Glutamatergic neuron (in vitro differentiated cells): ENCODE measurements at regions not wholly inside any gene's neighbourhood (a gene's known extent, or its start where the extent isn't known, plus 50 kb on each side); places are given as distances from the start of the nearest gene placed in this dataset.
A peak's percentile ranks its signal among the peaks of the same experiment; 100 is the strongest.

Experiments used
- DNase-seq: peaks from one replicate; pipeline ENCODE4 v3.0.0; 2022
- H3K27ac Mint-ChIP-seq: one replicate; pipeline ENCODE4 v1.8.0; 2020; ENCODE audit warnings: mild to moderate bottlenecking, mixed read lengths, inconsistent platforms; ENCODE audit not compliant: unreplicated experiment
- H3K27me3 Mint-ChIP-seq: one replicate; pipeline ENCODE4 v1.8.0; 2020; ENCODE audit warnings: mild to moderate bottlenecking, moderate library complexity, mixed read lengths, inconsistent platforms; ENCODE audit not compliant: unreplicated experiment
- H3K36me3 Mint-ChIP-seq: one replicate; pipeline ENCODE4 v1.8.0; 2020; ENCODE audit warnings: mild to moderate bottlenecking, mixed read lengths, inconsistent platforms; ENCODE audit not compliant: unreplicated experiment
- H3K4me1 Mint-ChIP-seq: one replicate; pipeline ENCODE4 v1.8.0; 2020; ENCODE audit warnings: mild to moderate bottlenecking, low read depth, mixed read lengths, inconsistent platforms; ENCODE audit not compliant: unreplicated experiment
- H3K4me3 Mint-ChIP-seq: one replicate; pipeline ENCODE4 v1.8.0; 2020; ENCODE audit warnings: mild to moderate bottlenecking, mixed read lengths, inconsistent platforms; ENCODE audit not compliant: unreplicated experiment
- H3K9me3 Mint-ChIP-seq: one replicate; pipeline ENCODE4 v1.8.0; 2020; ENCODE audit warnings: mild to moderate bottlenecking, moderate library complexity, mixed read lengths, inconsistent platforms; ENCODE audit not compliant: unreplicated experiment
- TF ChIP-seq, protein P1 (sequence below): fragments of 200-600 bp; sonication (generic); IDR thresholded peaks from one replicate; pipeline ENCODE4 v1.5.0; 2021; ENCODE audit not compliant: partially characterized antibody, unreplicated experiment

DNA sequence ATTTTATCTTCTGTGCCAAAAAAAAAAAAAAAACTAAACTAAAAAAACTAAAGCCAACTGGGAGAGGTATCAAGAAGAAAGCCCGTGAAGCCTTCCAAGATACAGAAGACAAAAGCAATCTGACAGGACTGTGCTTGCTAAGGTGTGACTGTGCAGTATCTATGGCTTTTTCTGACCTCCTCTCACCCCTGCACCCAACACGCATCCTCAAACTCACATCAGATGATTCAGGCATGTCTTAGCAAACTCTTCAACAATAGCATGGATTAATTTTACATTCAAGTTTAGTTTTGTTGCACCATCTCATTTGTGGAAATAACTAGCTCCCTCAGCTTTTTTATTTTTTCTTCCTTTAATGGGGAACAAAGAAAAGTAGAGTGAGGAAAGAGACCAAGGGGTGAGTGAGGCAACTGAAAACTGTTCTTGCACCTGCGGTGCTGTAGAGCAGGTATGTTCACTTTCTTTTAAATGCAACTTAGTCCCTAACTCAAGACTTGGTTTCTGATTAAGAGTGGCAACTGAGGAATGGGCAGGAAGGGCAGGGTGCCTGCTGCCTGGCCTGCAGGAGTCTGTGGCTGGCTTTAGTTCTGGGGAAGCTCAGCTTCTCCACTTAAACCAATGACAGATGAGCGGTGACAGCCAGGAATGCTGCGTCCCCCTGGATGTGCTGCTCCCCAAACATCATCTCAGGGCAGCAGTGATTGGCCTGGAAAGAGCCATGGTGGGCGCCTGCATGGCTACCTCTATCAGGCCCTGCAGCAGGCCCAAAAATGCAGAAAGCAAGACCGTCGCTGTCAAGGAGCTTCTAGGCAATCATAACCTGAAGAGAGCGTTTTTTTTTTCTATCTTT lies 71.3 kb upstream of the LRRC8B start:
- no peak for DNase-seq
- H3K36me3 Mint-ChIP-seq, result no peaks in the 10 kb centered on the region
- no peak overlapping the region for H3K27ac Mint-ChIP-seq
- peaks cover 4% of the 10 kb centered on the region for H3K4me1 Mint-ChIP-seq
- H3K9me3 Mint-ChIP-seq, result peaks cover 1% of the 10 kb centered on the region
- no peak overlapping the region for H3K4me3 Mint-ChIP-seq
- H3K27me3 Mint-ChIP-seq, result no peaks in the 10 kb centered on the region
- TF ChIP-seq, protein P1, sequence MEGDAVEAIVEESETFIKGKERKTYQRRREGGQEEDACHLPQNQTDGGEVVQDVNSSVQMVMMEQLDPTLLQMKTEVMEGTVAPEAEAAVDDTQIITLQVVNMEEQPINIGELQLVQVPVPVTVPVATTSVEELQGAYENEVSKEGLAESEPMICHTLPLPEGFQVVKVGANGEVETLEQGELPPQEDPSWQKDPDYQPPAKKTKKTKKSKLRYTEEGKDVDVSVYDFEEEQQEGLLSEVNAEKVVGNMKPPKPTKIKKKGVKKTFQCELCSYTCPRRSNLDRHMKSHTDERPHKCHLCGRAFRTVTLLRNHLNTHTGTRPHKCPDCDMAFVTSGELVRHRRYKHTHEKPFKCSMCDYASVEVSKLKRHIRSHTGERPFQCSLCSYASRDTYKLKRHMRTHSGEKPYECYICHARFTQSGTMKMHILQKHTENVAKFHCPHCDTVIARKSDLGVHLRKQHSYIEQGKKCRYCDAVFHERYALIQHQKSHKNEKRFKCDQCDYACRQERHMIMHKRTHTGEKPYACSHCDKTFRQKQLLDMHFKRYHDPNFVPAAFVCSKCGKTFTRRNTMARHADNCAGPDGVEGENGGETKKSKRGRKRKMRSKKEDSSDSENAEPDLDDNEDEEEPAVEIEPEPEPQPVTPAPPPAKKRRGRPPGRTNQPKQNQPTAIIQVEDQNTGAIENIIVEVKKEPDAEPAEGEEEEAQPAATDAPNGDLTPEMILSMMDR, result no peak

DNA sequence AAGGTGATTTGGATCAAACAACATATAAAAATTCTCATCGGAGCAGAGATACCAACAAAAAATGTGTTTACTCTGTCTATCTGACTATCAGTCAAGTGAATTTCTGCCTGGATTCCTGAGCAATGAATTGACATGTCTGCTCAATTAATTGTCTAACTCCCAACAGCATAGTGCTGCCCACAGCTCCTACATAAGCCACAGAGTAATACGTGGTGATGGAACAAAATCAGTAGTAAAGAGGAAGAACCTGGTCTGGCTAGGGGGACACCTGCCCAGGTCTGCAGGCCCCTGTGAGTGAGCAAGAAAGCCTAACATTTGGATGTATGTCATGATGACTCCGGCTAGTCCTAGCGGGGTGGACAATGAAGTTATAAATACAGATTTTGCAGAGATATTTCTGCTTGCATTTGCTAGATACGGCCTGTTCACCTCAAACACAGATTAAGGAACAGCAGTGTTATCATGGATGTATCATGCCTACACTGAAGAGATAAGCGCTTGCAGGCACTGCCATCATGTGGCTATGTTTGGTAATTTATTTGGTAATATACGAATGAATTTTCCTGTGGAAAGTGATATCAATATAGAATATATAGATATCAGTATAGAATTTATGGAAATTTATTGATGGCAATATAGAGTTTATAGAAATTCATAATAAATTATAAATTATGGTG lies 69.6 kb upstream of the LRRC8B start:
- TF ChIP-seq, protein P1, result peak; percentile 72
- H3K9me3 Mint-ChIP-seq, result peaks cover 1% of the 10 kb centered on the region
- H3K27me3 Mint-ChIP-seq, result no peaks in the 10 kb centered on the region
- peaks cover 4% of the 10 kb centered on the region for H3K4me1 Mint-ChIP-seq
- peak; percentile 41 for DNase-seq
- no peaks in the 10 kb centered on the region for H3K36me3 Mint-ChIP-seq
- no peak overlapping the region for H3K27ac Mint-ChIP-seq
- H3K4me3 Mint-ChIP-seq, result no peak overlapping the region

GRCh38 chr1:89457046-89457445 lies 67.6 kb upstream of the LRRC8B start:
- no peaks in the 10 kb centered on the region for H3K27me3 Mint-ChIP-seq
- H3K4me1 Mint-ChIP-seq, result peaks cover 4% of the 10 kb centered on the region
- DNase-seq, result no peak
- H3K4me3 Mint-ChIP-seq, result no peak overlapping the region
- no peaks in the 10 kb centered on the region for H3K36me3 Mint-ChIP-seq
- H3K27ac Mint-ChIP-seq, result no peak overlapping the region
- peaks cover 1% of the 10 kb centered on the region for H3K9me3 Mint-ChIP-seq
- TF ChIP-seq, protein P1, result no peak

DNA sequence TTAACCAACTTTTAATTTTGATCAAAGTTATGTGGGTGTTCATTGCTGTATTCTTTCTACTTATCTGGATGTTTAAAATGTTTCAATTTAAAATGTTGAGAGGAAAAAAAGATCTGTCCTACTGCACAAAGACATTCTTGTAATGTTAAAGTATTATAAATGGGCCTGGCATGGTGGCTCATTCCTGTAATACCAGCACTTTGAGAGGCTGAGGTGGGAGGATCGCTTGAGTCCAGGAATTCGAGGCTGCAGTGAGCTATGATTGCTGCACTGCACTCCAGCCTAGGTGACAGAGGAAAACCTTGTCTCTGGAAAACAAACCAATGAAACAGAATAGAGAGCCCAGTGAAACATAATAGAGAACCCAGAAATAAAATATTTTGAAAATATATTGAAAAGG lies 65.5 kb upstream of the LRRC8B start:
- no peaks in the 10 kb centered on the region for H3K9me3 Mint-ChIP-seq
- no peaks in the 10 kb centered on the region for H3K27me3 Mint-ChIP-seq
- H3K27ac Mint-ChIP-seq, result no peak overlapping the region
- TF ChIP-seq, protein P1, result no peak
- H3K4me3 Mint-ChIP-seq, result no peak overlapping the region
- H3K4me1 Mint-ChIP-seq, result peaks cover 4% of the 10 kb centered on the region
- no peak for DNase-seq
- no peaks in the 10 kb centered on the region for H3K36me3 Mint-ChIP-seq

DNA sequence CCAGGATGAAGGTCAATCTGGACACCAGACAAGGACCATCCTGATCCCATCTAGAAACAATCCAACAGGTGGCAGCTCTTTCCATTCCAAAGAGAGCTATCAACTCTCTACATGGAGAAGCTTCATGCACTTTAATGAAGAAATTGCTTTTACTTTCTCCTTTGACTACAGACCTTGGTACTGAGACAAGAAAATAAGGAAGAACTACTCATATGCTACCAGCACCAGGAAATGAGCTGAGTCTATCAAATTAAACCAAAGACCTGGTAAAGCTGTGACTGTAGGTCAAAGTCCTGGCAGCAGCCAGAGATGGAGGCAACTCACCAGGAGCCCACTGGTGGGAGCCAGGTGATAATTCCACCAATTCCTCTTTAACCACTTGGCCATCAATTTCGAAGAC lies 64.3 kb upstream of the LRRC8B start:
- no peak for DNase-seq
- Mint-ChIP-seq H3K9me3 (no peaks in the 10 kb centered on the region), H3K27me3 (no peaks in the 10 kb centered on the region), H3K36me3 (no peaks in the 10 kb centered on the region), H3K4me3 (no peak overlapping the region), H3K4me1 (peaks cover 4% of the 10 kb centered on the region), H3K27ac (no peak overlapping the region)
- TF ChIP-seq, protein P1, result no peak
